ENCODE measurements at regions not wholly inside any gene's neighbourhood (a gene's known extent, or its start where the extent isn't known, plus 50 kb on each side); places are given as distances from the start of the nearest gene placed in this dataset.

DNA sequence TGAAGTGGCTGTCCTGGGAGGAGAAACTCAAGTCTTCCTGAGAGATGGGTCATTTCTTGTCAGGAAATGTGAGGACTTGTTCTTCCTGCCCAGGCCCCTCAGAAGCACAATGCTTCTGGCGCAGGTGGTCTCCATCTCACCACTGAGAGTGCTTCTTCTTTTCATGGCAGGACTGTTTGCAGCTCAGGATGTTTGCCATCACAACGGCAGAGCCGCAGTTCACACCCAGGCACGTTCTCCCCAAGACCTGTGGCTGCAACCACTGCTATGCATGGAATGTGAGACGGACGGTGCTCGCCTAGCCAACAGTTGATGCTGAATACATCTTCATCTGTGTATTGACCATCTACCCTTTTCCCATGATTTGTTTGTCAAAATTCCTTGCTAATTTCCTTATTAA lies 216.3 kb downstream of the GADD45G start:
- TF ChIP-seq, protein P1, sequence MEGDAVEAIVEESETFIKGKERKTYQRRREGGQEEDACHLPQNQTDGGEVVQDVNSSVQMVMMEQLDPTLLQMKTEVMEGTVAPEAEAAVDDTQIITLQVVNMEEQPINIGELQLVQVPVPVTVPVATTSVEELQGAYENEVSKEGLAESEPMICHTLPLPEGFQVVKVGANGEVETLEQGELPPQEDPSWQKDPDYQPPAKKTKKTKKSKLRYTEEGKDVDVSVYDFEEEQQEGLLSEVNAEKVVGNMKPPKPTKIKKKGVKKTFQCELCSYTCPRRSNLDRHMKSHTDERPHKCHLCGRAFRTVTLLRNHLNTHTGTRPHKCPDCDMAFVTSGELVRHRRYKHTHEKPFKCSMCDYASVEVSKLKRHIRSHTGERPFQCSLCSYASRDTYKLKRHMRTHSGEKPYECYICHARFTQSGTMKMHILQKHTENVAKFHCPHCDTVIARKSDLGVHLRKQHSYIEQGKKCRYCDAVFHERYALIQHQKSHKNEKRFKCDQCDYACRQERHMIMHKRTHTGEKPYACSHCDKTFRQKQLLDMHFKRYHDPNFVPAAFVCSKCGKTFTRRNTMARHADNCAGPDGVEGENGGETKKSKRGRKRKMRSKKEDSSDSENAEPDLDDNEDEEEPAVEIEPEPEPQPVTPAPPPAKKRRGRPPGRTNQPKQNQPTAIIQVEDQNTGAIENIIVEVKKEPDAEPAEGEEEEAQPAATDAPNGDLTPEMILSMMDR (IDR thresholded peaks at IDR 0.05), result no peak
- TF ChIP-seq POLR2A (IDR thresholded peaks at IDR 0.05), result no peak
